ENCODE measurements at regions not wholly inside any gene's neighbourhood (a gene's known extent, or its start where the extent isn't known, plus 50 kb on each side); places are given as distances from the start of the nearest gene placed in this dataset.

DNA sequence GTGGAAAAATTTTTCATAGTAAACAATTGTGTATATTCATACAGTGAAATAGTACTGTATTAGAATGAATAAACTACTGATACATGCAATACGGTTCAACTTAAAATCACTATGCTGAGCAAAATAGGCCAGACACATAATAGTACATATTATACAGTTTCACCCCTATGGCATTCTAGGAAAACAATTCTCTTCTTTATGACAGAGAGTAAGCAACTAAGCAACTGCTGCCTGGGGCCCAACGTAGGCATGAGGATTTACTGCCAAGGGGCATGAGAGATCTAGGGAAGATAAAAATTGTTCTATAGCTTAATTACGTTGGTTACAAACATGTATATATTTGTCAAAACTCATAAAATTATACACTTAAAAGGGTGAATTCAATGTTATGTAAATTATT, 180.2 kb downstream of the DRD1 start:
- no peaks in the 10 kb centered on the region for H3K9me2 ChIP-seq
- H3K9me3 ChIP-seq: no peaks in the 10 kb centered on the region
- no peaks in the 10 kb centered on the region for H3K36me3 ChIP-seq (replicated peaks in 1 of 2; ENCODE audit: control insufficient read depth in 1 of 2, insufficient read depth in 2 of 2, low read length in 1 of 2)
- H3K27me3 ChIP-seq (ENCODE audit: insufficient read depth): no peaks in the 10 kb centered on the region
- no peak overlapping the region for H3K4me2 ChIP-seq
- CTCF ChIA-PET: no interaction called here
- H3F3A ChIP-seq (replicated peaks; ENCODE audit: insufficient read depth): no peaks in the 10 kb centered on the region
- no peak overlapping the region for H3K4me3 ChIP-seq (ENCODE audit: low read depth in 2 of 2, low read length in 1 of 2)
- 49% methylated on average over 3 of the region's 3 CpGs for WGBS (ENCODE audit: low lambda C conversion rate)
- TF ChIP-seq PBX3 (IDR thresholded peaks at IDR 0.05) (no peak), GATA2 (CRISPR knock-in tag; IDR thresholded peaks at IDR 0.05) (no peak), JUND (IDR thresholded peaks at IDR 0.05) (no peak), USF1 (IDR thresholded peaks at IDR 0.05; ENCODE audit: borderline replicate concordance, low read depth) (no peak)
- no peaks in the 10 kb centered on the region for H3K4me1 ChIP-seq (ENCODE audit: control insufficient read depth in 1 of 2, insufficient read depth in 2 of 2, low read depth in 1 of 2, low read length in 1 of 2)
- no peaks in the 10 kb centered on the region for H4K20me1 ChIP-seq (ENCODE audit: insufficient read depth)
- no peak overlapping the region for H3K9ac ChIP-seq
- H3K27ac ChIP-seq (ENCODE audit: low read depth in 2 of 2, low read length in 1 of 2): no peak overlapping the region
- H2AFZ ChIP-seq (ENCODE audit: low read depth): no peak overlapping the region
- POLR2A ChIA-PET: no interaction called here
- DNase-seq: no peak
- H3K79me2 ChIP-seq (ENCODE audit: insufficient read depth): no peaks in the 10 kb centered on the region

DNA sequence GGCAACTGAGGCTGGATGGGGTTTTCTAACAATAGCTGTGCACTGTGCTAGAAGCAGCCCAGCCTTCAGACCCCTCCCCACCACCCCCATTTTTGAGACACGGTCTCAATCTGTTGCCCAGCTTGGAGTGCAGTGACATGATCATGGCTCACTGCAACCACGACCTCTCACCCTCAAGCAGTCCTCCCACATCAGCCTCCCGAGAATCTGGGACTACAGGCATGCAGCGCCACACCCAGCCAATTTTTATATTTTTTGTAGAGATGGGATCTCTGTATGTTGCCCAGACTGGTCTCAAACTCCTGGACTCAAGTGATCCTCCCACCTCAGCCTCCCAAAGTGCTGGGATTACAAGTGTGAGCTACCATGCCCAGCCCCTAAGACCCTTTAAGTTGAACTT, 182.5 kb downstream of the DRD1 start:
- Histone ChIP-seq H4K20me1 (ENCODE audit: insufficient read depth) (no peaks in the 10 kb centered on the region), H3K36me3 (replicated peaks in 1 of 2; ENCODE audit: control insufficient read depth in 1 of 2, insufficient read depth in 2 of 2, low read length in 1 of 2) (no peaks in the 10 kb centered on the region), H3K4me2 (no peak overlapping the region), H3K79me2 (ENCODE audit: insufficient read depth) (no peaks in the 10 kb centered on the region), H3K27ac (ENCODE audit: low read depth in 2 of 2, low read length in 1 of 2) (no peak overlapping the region), H3K9me2 (no peaks in the 10 kb centered on the region), H3K27me3 (ENCODE audit: insufficient read depth) (no peaks in the 10 kb centered on the region), H3F3A (replicated peaks; ENCODE audit: insufficient read depth) (no peaks in the 10 kb centered on the region), H3K4me1 (ENCODE audit: control insufficient read depth in 1 of 2, insufficient read depth in 2 of 2, low read depth in 1 of 2, low read length in 1 of 2) (no peaks in the 10 kb centered on the region), H3K9me3 (no peaks in the 10 kb centered on the region), H2AFZ (ENCODE audit: low read depth) (no peak overlapping the region), H3K4me3 (ENCODE audit: low read depth in 2 of 2, low read length in 1 of 2) (no peak overlapping the region), H3K9ac (no peak overlapping the region)
- POLR2A ChIA-PET: no interaction called here
- DNase-seq: no peak
- CTCF ChIA-PET: no interaction called here
- WGBS (ENCODE audit: low lambda C conversion rate): 15% methylated on average over 4 of the region's 4 CpGs
- TF ChIP-seq EP300 (IDR thresholded peaks at IDR 0.05; ENCODE audit: borderline replicate concordance in 1 of 2, low read depth in 1 of 2, low read length in 1 of 2): no peak
- no peak for TF ChIP-seq ELF1 (IDR thresholded peaks at IDR 0.05)
- no peak for TF ChIP-seq FOSL2 (IDR thresholded peaks at IDR 0.05; ENCODE audit: borderline replicate concordance, low read depth)
- TF ChIP-seq FOXJ3 (CRISPR knock-in tag; IDR thresholded peaks at IDR 0.05): no peak
- TF ChIP-seq POLR2AphosphoS5 (IDR thresholded peaks at IDR 0.05; ENCODE audit: low read depth, low read length): no peak
- no peak for TF ChIP-seq GABPA (IDR thresholded peaks at IDR 0.05; ENCODE audit: low read depth)
- no peak for TF ChIP-seq CHD2 (IDR thresholded peaks at IDR 0.05; ENCODE audit: low read length, partially characterized antibody)
- TF ChIP-seq NRF1 (IDR thresholded peaks at IDR 0.05; ENCODE audit: low read depth, low read length): no peak
- TF ChIP-seq CTCF (IDR thresholded peaks at IDR 0.05): no peak
- no peak for TF ChIP-seq MEF2A (IDR thresholded peaks at IDR 0.05; ENCODE audit: borderline replicate concordance, low read depth)
- TF ChIP-seq, protein P1, sequence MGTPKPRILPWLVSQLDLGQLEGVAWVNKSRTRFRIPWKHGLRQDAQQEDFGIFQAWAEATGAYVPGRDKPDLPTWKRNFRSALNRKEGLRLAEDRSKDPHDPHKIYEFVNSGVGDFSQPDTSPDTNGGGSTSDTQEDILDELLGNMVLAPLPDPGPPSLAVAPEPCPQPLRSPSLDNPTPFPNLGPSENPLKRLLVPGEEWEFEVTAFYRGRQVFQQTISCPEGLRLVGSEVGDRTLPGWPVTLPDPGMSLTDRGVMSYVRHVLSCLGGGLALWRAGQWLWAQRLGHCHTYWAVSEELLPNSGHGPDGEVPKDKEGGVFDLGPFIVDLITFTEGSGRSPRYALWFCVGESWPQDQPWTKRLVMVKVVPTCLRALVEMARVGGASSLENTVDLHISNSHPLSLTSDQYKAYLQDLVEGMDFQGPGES (IDR thresholded peaks at IDR 0.05; ENCODE audit: low read depth, low read length): no peak
- TF ChIP-seq JUND (IDR thresholded peaks at IDR 0.05): no peak
- TF ChIP-seq PBX3 (IDR thresholded peaks at IDR 0.05): no peak
- TF ChIP-seq, protein P2, sequence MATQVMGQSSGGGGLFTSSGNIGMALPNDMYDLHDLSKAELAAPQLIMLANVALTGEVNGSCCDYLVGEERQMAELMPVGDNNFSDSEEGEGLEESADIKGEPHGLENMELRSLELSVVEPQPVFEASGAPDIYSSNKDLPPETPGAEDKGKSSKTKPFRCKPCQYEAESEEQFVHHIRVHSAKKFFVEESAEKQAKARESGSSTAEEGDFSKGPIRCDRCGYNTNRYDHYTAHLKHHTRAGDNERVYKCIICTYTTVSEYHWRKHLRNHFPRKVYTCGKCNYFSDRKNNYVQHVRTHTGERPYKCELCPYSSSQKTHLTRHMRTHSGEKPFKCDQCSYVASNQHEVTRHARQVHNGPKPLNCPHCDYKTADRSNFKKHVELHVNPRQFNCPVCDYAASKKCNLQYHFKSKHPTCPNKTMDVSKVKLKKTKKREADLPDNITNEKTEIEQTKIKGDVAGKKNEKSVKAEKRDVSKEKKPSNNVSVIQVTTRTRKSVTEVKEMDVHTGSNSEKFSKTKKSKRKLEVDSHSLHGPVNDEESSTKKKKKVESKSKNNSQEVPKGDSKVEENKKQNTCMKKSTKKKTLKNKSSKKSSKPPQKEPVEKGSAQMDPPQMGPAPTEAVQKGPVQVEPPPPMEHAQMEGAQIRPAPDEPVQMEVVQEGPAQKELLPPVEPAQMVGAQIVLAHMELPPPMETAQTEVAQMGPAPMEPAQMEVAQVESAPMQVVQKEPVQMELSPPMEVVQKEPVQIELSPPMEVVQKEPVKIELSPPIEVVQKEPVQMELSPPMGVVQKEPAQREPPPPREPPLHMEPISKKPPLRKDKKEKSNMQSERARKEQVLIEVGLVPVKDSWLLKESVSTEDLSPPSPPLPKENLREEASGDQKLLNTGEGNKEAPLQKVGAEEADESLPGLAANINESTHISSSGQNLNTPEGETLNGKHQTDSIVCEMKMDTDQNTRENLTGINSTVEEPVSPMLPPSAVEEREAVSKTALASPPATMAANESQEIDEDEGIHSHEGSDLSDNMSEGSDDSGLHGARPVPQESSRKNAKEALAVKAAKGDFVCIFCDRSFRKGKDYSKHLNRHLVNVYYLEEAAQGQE (IDR thresholded peaks at IDR 0.05; ENCODE audit: low read depth, low read length): no peak
- TF ChIP-seq EZH2phosphoT487 (IDR thresholded peaks at IDR 0.05; ENCODE audit: borderline replicate concordance, low read depth): no peak
- no peak for TF ChIP-seq TAF1 (IDR thresholded peaks at IDR 0.05; ENCODE audit: borderline replicate concordance, low read depth, low read length)
- TF ChIP-seq RXRA (IDR thresholded peaks at IDR 0.05; ENCODE audit: borderline replicate concordance, low read depth): no peak

Measured in SK-N-SH (cell line).